GM18868 (cell line): ENCODE measurements at regions not wholly inside any gene's neighbourhood (a gene's known extent, or its start where the extent isn't known, plus 50 kb on each side); places are given as distances from the start of the nearest gene placed in this dataset.
"Not testable (repeated sequence)": the region's sequence is repeated elsewhere in the genome, so short reads cannot be mapped to it uniquely, and the experiment has no call there.

ENCODE experiments used
- ATAC-seq: cut with Tn5 transposase; IDR thresholded peaks from one replicate; pipeline ENCODE4 v1.9.1; 2021; ENCODE audit warnings: mild to moderate bottlenecking, moderate library complexity; ENCODE audit not compliant: unreplicated experiment

GRCh38 chr7:128561116-128561722, 84.7 kb downstream of the METTL2B start:
- ATAC-seq: not testable (repeated sequence)

GRCh38 chr7:128562795-128563194, 86.2 kb downstream of the METTL2B start:
- ATAC-seq: not testable (repeated sequence)

GRCh38 chr7:128564123-128564700, 87.7 kb downstream of the METTL2B start:
- not testable (repeated sequence) for ATAC-seq

- ATAC-seq: not testable (repeated sequence)
Observed at GRCh38 chr7:128564932-128565864, 88.7 kb downstream of the METTL2B start.

GRCh38 chr7:128575277-128575676, 96.8 kb upstream of the GARIN1A start:
- ATAC-seq: not testable (repeated sequence)

- ATAC-seq: not testable (repeated sequence)
Observed at GRCh38 chr7:128576953-128577352, 95.1 kb upstream of the GARIN1A start.

- not testable (repeated sequence) for ATAC-seq
Observed at GRCh38 chr7:128579843-128580242, 92.2 kb upstream of the GARIN1A start.

GRCh38 chr7:128581100-128581499, 91.0 kb upstream of the GARIN1A start:
- ATAC-seq: not testable (repeated sequence)

GRCh38 chr7:128581825-128582561, 90.1 kb upstream of the GARIN1A start:
- ATAC-seq: not testable (repeated sequence)

GRCh38 chr7:128586715-128587114, 85.4 kb upstream of the GARIN1A start:
- not testable (repeated sequence) for ATAC-seq

- no peak for ATAC-seq
Observed at GRCh38 chr7:128591705-128592104, 80.4 kb upstream of the GARIN1A start.

GRCh38 chr7:128592209-128592608, 79.9 kb upstream of the GARIN1A start:
- ATAC-seq: not testable (repeated sequence)

- not testable (repeated sequence) for ATAC-seq
Observed at GRCh38 chr7:128594061-128594460, 78.0 kb upstream of the GARIN1A start.

GRCh38 chr7:128596336-128597128, 75.6 kb upstream of the GARIN1A start:
- not testable (repeated sequence) for ATAC-seq

GRCh38 chr7:128598946-128599345, 73.1 kb upstream of the GARIN1A start:
- ATAC-seq: not testable (repeated sequence)

GRCh38 chr7:128608678-128609421, 63.2 kb upstream of the GARIN1A start:
- ATAC-seq: peak; percentile 87

GRCh38 chr7:128613366-128613765, 58.7 kb upstream of the GARIN1A start:
- ATAC-seq: not testable (repeated sequence)

- ATAC-seq: not testable (repeated sequence)
Observed at GRCh38 chr7:128614812-128615211, 57.3 kb upstream of the GARIN1A start.

GRCh38 chr7:128616799-128617198, 55.3 kb upstream of the GARIN1A start:
- ATAC-seq: not testable (repeated sequence)
